Uterus (tissue), 2 donors: ENCODE measurements at regions not wholly inside any gene's neighbourhood (a gene's known extent, or its start where the extent isn't known, plus 50 kb on each side); places are given as distances from the start of the nearest gene placed in this dataset.

Source experiments
- POLR2A ChIP-seq, 2 donors: fragments of 450-650 bp; IDR thresholded peaks; one replicate each; pipeline ENCODE4 v1.6.1; 2016; ENCODE audit warnings: antibody characterized with exemption in 2 of 2, mild to moderate bottlenecking in 1 of 2, moderate library complexity in 1 of 2
- TF ChIP-seq, protein P1 (sequence below), 4 experiments: fragments of 200-600 bp in 2 of 4; fragments of 450-650 bp in 2 of 4; sonication (generic) in 2 of 4; IDR thresholded peaks; one replicate each; pipeline ENCODE4 v1.5.1; 2016 to 2019; ENCODE audit warnings: antibody characterized with exemption in 4 of 4, mild to moderate bottlenecking in 2 of 4, moderate library complexity in 1 of 4

DNA sequence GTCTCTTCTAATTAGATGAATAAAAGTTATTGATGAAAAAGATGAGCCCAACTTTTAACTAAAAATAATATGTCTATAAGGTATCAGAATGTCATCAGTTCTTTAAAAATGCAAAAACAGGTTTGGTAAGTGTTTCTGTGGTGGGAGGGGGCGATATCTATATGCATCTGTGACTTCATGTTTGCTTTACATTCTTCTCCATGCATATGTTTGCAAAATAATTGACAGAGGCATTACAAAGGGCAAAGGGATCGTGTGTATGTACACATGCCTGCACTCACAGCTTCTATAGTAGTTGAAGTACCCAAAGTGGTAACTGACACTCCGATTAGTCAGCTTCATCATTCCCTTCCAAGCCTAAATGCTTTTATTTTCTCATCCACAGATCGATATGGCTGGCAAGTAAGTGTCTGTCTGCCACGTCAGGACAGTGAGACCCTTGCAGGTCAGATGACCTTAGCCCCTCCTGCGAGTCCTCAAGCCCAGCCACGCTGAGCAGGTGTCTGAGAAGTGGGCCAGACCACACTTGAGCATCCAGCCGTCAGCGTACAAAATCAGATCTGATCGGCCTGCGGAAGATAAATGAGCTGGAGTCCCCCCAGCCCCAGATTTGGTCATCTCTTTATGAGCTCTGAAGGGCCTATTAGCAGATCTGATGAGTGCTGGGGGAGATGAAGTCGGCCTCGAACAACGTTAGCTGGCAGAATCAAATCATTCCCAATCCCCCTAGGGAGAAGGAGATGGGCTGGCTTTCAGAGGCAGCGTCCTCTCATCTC is 369.1 kb downstream of the MAFB start:
- no peak for TF ChIP-seq POLR2A (IDR thresholded peaks at IDR 0.05)
- TF ChIP-seq, protein P1, sequence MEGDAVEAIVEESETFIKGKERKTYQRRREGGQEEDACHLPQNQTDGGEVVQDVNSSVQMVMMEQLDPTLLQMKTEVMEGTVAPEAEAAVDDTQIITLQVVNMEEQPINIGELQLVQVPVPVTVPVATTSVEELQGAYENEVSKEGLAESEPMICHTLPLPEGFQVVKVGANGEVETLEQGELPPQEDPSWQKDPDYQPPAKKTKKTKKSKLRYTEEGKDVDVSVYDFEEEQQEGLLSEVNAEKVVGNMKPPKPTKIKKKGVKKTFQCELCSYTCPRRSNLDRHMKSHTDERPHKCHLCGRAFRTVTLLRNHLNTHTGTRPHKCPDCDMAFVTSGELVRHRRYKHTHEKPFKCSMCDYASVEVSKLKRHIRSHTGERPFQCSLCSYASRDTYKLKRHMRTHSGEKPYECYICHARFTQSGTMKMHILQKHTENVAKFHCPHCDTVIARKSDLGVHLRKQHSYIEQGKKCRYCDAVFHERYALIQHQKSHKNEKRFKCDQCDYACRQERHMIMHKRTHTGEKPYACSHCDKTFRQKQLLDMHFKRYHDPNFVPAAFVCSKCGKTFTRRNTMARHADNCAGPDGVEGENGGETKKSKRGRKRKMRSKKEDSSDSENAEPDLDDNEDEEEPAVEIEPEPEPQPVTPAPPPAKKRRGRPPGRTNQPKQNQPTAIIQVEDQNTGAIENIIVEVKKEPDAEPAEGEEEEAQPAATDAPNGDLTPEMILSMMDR (IDR thresholded peaks at IDR 0.05), result no peak
